Ishikawa (cell line): ENCODE measurements at regions not wholly inside any gene's neighbourhood (a gene's known extent, or its start where the extent isn't known, plus 50 kb on each side); places are given as distances from the start of the nearest gene placed in this dataset.

Experiments used
- CEBPB ChIP-seq: IDR thresholded peaks from 2 replicates; pipeline ENCODE4 v1.6.1; 2012
- CREB1 ChIP-seq: IDR thresholded peaks from 2 replicates; pipeline ENCODE4 v1.6.1; 2012; ENCODE audit warnings: low read depth
- EP300 ChIP-seq: IDR thresholded peaks from 2 replicates; pipeline ENCODE4 v1.6.1; 2012; ENCODE audit warnings: borderline replicate concordance
- FOXM1 ChIP-seq: IDR thresholded peaks from 2 replicates; pipeline ENCODE4 v1.6.1; 2012; ENCODE audit warnings: low read depth, borderline replicate concordance
- MAX ChIP-seq: IDR thresholded peaks from 2 replicates; pipeline ENCODE4 v1.6.1; 2012
- NFIC ChIP-seq: IDR thresholded peaks from 2 replicates; pipeline ENCODE4 v1.6.1; 2012
- RAD21 ChIP-seq: IDR thresholded peaks from 2 replicates; pipeline ENCODE4 v1.6.1; 2012; ENCODE audit warnings: low read depth
- REST ChIP-seq: IDR thresholded peaks from 2 replicates; pipeline ENCODE4 v1.6.1; 2012; ENCODE audit warnings: low read depth, mild to moderate bottlenecking
- TAF1 ChIP-seq: IDR thresholded peaks from 2 replicates; pipeline ENCODE4 v1.6.1; 2012; ENCODE audit warnings: low read depth, mild to moderate bottlenecking
- TCF12 ChIP-seq: IDR thresholded peaks from 2 replicates; pipeline ENCODE4 v1.6.1; 2012; ENCODE audit warnings: low read depth
- USF1 ChIP-seq: IDR thresholded peaks from 2 replicates; pipeline ENCODE4 v1.6.1; 2012
- ZBTB7A ChIP-seq: IDR thresholded peaks from 2 replicates; pipeline ENCODE4 v1.6.1; 2012; ENCODE audit warnings: low read depth

- no peak for TF ChIP-seq REST
- no peak for TF ChIP-seq MAX
- TF ChIP-seq RAD21 = no peak
- TF ChIP-seq NFIC = no peak
- TF ChIP-seq CEBPB = no peak
- no peak for TF ChIP-seq ZBTB7A
- TF ChIP-seq EP300 = no peak
- TF ChIP-seq CREB1 = no peak
- TF ChIP-seq TCF12 = no peak
- TF ChIP-seq FOXM1 = no peak
- no peak for TF ChIP-seq TAF1
- TF ChIP-seq USF1 = no peak
These were observed 120.7 kb upstream of the MAF start for GRCh38 chr16:79721270-79721669.
